ENCODE measurements at regions not wholly inside any gene's neighbourhood (a gene's known extent, or its start where the extent isn't known, plus 50 kb on each side); places are given as distances from the start of the nearest gene placed in this dataset.

DNA sequence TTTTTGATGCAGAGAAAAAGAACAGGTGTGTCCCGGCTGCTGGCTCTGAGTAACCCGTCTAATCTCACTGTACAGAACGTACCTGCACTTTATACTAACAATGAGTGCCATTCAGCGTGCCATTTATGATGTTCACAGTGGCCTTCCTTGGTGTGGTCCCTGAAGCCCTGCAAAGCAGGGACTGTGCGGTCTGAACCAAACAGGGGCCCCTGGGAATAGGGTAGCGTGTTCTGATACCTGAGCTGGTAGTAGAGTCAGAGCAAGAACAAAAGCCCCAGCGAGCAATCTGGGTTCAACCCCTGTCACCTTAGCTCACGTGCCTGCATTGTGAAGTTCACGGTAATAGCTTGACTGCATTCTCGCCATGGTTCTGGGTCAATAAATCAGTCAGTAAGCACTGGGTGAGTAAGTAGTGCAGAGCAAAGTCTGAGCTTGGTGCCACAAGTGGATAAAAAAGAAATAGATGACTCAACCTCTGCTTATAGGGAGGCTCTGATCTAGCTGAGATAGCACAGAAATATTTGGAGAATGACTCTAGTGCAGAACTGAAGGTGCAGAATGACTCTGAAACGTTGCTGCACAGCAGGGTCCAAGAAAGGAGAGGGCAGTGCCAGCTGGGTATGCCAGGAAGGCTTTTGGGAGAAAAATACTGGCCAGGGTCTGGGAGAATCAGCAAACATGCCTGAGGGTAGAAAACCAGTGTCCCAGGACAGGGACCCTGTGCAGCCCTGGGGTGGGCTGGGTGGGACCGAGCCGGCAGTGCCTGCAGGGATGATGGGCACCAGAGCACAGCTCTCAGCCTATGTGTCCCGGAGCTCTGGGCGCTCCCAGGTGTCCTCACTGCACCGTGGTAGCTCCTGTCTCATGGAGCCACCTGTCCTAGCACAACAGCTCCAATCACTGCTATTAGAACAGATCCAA is 125.9 kb downstream of the RHOU start (continued):
- TF ChIP-seq HMG20A (CRISPR knock-in tag; IDR thresholded peaks at IDR 0.05; ENCODE audit: borderline replicate concordance) (peak; percentile 95; the same call in 1 of the 2 replicates), ZNF674 (CRISPR knock-in tag; IDR thresholded peaks at IDR 0.05; ENCODE audit: low read depth) (no peak), ZBTB20 (CRISPR knock-in tag; IDR thresholded peaks at IDR 0.05; ENCODE audit: borderline replicate concordance, low read depth) (peak; percentile 40; the same call in 1 of the 2 replicates), ZNF761 (CRISPR knock-in tag; conservative IDR thresholded peaks at IDR 0.05) (no peak), SP5 (CRISPR knock-in tag; IDR thresholded peaks at IDR 0.05; ENCODE audit: borderline replicate concordance, low read depth) (peak; percentile 39; the same call in 1 of the 2 replicates), GFI1 (CRISPR knock-in tag; IDR thresholded peaks at IDR 0.05; ENCODE audit: borderline replicate concordance) (peak; percentile 95), MTA3 (CRISPR knock-in tag; IDR thresholded peaks at IDR 0.05) (no peak), ZNF451 (CRISPR knock-in tag; IDR thresholded peaks at IDR 0.05) (no peak), HHEX (CRISPR knock-in tag; IDR thresholded peaks at IDR 0.05) (peak; percentile 80), ZNF775 (CRISPR knock-in tag; IDR thresholded peaks at IDR 0.05; ENCODE audit: borderline replicate concordance) (no peak), ZKSCAN8 (CRISPR knock-in tag; IDR thresholded peaks at IDR 0.05; ENCODE audit: borderline replicate concordance) (0 out of 2 replicates have a peak, but pooled peaks have one; percentile 45), ZNF234 (CRISPR knock-in tag; conservative IDR thresholded peaks at IDR 0.05) (no peak), ZNF615 (CRISPR knock-in tag; IDR thresholded peaks at IDR 0.05; ENCODE audit: borderline replicate concordance) (no peak), KLF12 (CRISPR knock-in tag; IDR thresholded peaks at IDR 0.05; ENCODE audit: borderline replicate concordance) (no peak), ZNF124 (CRISPR knock-in tag; IDR thresholded peaks at IDR 0.05) (no peak), NKX3-1 (CRISPR knock-in tag; IDR thresholded peaks at IDR 0.05) (no peak), TGIF2 (CRISPR knock-in tag; IDR thresholded peaks at IDR 0.05) (no peak), ZNF296 (CRISPR knock-in tag; conservative IDR thresholded peaks at IDR 0.05) (no peak), HOXA5 (CRISPR knock-in tag; IDR thresholded peaks at IDR 0.05) (0 out of 2 replicates have a peak, but pooled peaks have one; percentile 36), ZNF703 (CRISPR knock-in tag; IDR thresholded peaks at IDR 0.05; ENCODE audit: borderline replicate concordance) (no peak), ZNF614 (CRISPR knock-in tag; IDR thresholded peaks at IDR 0.05; ENCODE audit: borderline replicate concordance) (peak; percentile 90), IRF2 (CRISPR knock-in tag; IDR thresholded peaks at IDR 0.05) (peak; percentile 82), ZMYM2 (CRISPR knock-in tag; IDR thresholded peaks at IDR 0.05) (no peak), SMARCC2 (IDR thresholded peaks at IDR 0.05) (peak; percentile 58; the same call in 1 of the 2 replicates), IKZF4 (CRISPR knock-in tag; IDR thresholded peaks at IDR 0.05; ENCODE audit: borderline replicate concordance, low read depth, not compliant biosample characterization) (no peak), ZNF446 (CRISPR knock-in tag; IDR thresholded peaks at IDR 0.05) (no peak), MED1 (CRISPR knock-in tag; IDR thresholded peaks at IDR 0.05) (peak; percentile 91), ARNTL (CRISPR knock-in tag; IDR thresholded peaks at IDR 0.05) (peak; percentile 81), ZSCAN20 (CRISPR knock-in tag; IDR thresholded peaks at IDR 0.05; ENCODE audit: borderline replicate concordance) (no peak), MEF2D (CRISPR knock-in tag; IDR thresholded peaks at IDR 0.05) (peak; percentile 82), ZNF790 (CRISPR knock-in tag; IDR thresholded peaks at IDR 0.05; ENCODE audit: borderline replicate concordance) (no peak), FOXM1 (CRISPR knock-in tag; IDR thresholded peaks at IDR 0.05) (no peak), BHLHE40 (IDR thresholded peaks at IDR 0.05; ENCODE audit: low read length) (peak; percentile 100)
- TF ChIP-seq, protein P1, sequence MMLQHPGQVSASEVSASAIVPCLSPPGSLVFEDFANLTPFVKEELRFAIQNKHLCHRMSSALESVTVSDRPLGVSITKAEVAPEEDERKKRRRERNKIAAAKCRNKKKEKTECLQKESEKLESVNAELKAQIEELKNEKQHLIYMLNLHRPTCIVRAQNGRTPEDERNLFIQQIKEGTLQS (CRISPR knock-in tag; IDR thresholded peaks at IDR 0.05), result peak; percentile 91

Measured in HepG2 (cell line).